Right renal pelvis (tissue), 4 donors: ENCODE measurements at regions not wholly inside any gene's neighbourhood (a gene's known extent, or its start where the extent isn't known, plus 50 kb on each side); places are given as distances from the start of the nearest gene placed in this dataset.

Experiments used
- DNase-seq, 4 donors: peaks; one replicate each; pipeline ENCODE4 v3.0.0-alpha.2; 2013; ENCODE audit warnings: low read depth in 4 of 4, low spot score in 3 of 4, missing footprints in 1 of 4

- DNase-seq = no peak
These were observed 115.8 kb upstream of the FSHR start for GRCh38 chr2:49270091-49270490.

GRCh38 chr2:49265471-49265870, 111.2 kb upstream of the FSHR start:
- no peak for DNase-seq

- DNase-seq = no peak
These were observed 108.7 kb upstream of the FSHR start for GRCh38 chr2:49262801-49263560.

GRCh38 chr2:49261781-49262180, 107.5 kb upstream of the FSHR start:
- DNase-seq = no peak

GRCh38 chr2:49260979-49261538, 106.7 kb upstream of the FSHR start:
- DNase-seq = no peak

- DNase-seq = no peak
These were observed 105.6 kb upstream of the FSHR start for GRCh38 chr2:49259926-49260325.

GRCh38 chr2:49255409-49255971, 101.2 kb upstream of the FSHR start:
- no peak for DNase-seq

- no peak for DNase-seq
These were observed 100.1 kb upstream of the FSHR start for GRCh38 chr2:49254401-49254800.

GRCh38 chr2:49251766-49252165, 97.5 kb upstream of the FSHR start:
- DNase-seq = no peak

- no peak for DNase-seq
These were observed 96.9 kb upstream of the FSHR start for GRCh38 chr2:49251251-49251650.

- no peak for DNase-seq
These were observed 94.2 kb upstream of the FSHR start for GRCh38 chr2:49248506-49248905.

- DNase-seq = no peak
These were observed 87.7 kb upstream of the FSHR start for GRCh38 chr2:49241991-49242390.

GRCh38 chr2:49241501-49241900, 87.2 kb upstream of the FSHR start:
- no peak for DNase-seq

- no peak for DNase-seq
These were observed 86.3 kb upstream of the FSHR start for GRCh38 chr2:49240608-49241007.

- DNase-seq = no peak
These were observed 84.3 kb upstream of the FSHR start for GRCh38 chr2:49238604-49238960.

- no peak for DNase-seq
These were observed 83.7 kb upstream of the FSHR start for GRCh38 chr2:49237867-49238603.

GRCh38 chr2:49236316-49236715, 82.0 kb upstream of the FSHR start:
- DNase-seq = no peak

GRCh38 chr2:49226360-49226759, 72.0 kb upstream of the FSHR start:
- DNase-seq = no peak

- no peak for DNase-seq
These were observed 70.8 kb upstream of the FSHR start for GRCh38 chr2:49225126-49225525.

- DNase-seq = no peak
These were observed 70.2 kb upstream of the FSHR start for GRCh38 chr2:49224426-49225010.

- no peak for DNase-seq
These were observed 68.7 kb upstream of the FSHR start for GRCh38 chr2:49222975-49223528.
